IgD-negative memory B cell (primary cell): ENCODE measurements at regions not wholly inside any gene's neighbourhood (a gene's known extent, or its start where the extent isn't known, plus 50 kb on each side); places are given as distances from the start of the nearest gene placed in this dataset.
"Not testable (repeated sequence)": the region's sequence is repeated elsewhere in the genome, so short reads cannot be mapped to it uniquely, and the experiment has no call there.

Experiments used
- H3K27ac Mint-ChIP-seq, 3 donors: one replicate each; pipeline ENCODE4 v1.8.0; 2020 to 2022; ENCODE audit warnings: mild to moderate bottlenecking in 3 of 3, mixed read lengths in 3 of 3, moderate library complexity in 1 of 3
- H3K27me3 Mint-ChIP-seq: one replicate; pipeline ENCODE4 v1.8.0; 2021; ENCODE audit warnings: mixed read lengths
- H3K36me3 Mint-ChIP-seq: one replicate; pipeline ENCODE4 v1.8.0; 2020; ENCODE audit warnings: mild to moderate bottlenecking, mixed read lengths
- H3K4me1 Mint-ChIP-seq, 3 donors: one replicate each; pipeline ENCODE4 v1.8.0; 2020 to 2022; ENCODE audit warnings: mixed read lengths in 3 of 3, mild to moderate bottlenecking in 1 of 3
- H3K4me3 Mint-ChIP-seq, 4 donors: one replicate each; pipeline ENCODE4 v1.8.0; 2020 to 2022; ENCODE audit warnings: mild to moderate bottlenecking in 4 of 4, mixed read lengths in 4 of 4, moderate library complexity in 3 of 4
- H3K9me3 Mint-ChIP-seq, 3 donors: one replicate each; pipeline ENCODE4 v1.8.0; 2020 to 2021; ENCODE audit warnings: mixed read lengths in 3 of 3, mild to moderate bottlenecking in 1 of 3

DNA sequence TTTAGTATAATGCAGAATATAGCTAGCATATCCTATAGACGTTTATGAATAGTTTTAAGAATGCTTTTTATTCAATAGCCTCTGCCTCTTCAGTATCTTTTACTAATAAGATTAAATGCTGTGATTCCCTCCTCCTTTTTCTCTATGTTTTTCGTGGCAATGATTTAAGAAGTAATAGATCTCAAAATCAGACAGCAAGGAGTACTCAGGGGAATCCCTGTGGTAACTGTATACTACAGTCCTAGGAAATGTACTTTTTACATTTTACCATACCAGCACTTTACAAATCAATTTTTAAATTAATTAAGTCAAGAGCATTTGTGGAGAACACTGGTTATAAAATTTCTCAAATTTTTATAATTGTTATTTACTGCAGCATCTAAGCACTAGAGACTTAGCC lies 240.6 kb upstream of the CAND1 start:
- Mint-ChIP-seq H3K4me3 (no peak overlapping the region), H3K27me3 (peaks cover under 1% of the 10 kb centered on the region), H3K27ac (no peak overlapping the region), H3K9me3 (no peaks in the 10 kb centered on the region), H3K4me1 (peaks cover 0 to 4% (median 1%) of the 10 kb centered on the region in 3 donors), H3K36me3 (no peaks in the 10 kb centered on the region)

DNA sequence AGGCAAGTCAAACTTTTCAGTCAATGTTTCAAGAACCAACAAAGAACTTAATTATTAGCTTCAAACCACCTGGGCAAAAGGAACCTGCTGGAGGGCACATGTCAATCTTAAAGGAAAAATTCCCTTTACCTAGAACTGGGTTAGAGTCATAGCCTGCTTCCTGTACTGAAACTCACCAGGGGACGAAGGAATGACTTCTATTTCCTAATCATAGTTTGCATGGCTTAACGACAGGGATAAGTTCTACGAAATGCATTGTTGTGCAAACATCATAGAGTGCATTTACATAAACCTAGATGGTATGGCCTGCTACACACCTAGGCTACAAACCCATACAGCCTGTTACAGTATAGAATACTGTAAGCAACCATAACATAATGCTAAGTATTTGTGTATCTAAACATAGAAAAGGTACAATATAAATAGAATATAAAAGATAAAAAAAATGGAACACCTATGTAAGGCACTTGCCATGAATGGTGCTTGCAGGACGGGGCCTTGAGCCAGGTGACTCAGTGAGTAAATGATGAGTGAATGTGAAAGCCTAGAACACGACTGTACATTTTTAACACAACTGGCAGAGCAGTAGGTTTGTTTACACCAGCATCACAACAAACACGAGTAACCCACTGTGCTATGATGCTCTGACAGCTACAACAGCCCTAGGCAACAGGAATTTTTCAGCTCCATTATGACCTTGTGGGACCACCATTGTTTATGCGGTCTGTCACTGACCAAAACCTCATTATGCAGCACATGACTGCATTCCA lies 234.9 kb upstream of the CAND1 start:
- Mint-ChIP-seq H3K27ac (no peak overlapping the region), H3K4me1 (peaks cover 0 to 1% (median 0%) of the 10 kb centered on the region in 3 donors), H3K36me3 (no peaks in the 10 kb centered on the region), H3K4me3 (no peak overlapping the region), H3K9me3 (no peaks in the 10 kb centered on the region), H3K27me3 (peaks cover 2% of the 10 kb centered on the region)

DNA sequence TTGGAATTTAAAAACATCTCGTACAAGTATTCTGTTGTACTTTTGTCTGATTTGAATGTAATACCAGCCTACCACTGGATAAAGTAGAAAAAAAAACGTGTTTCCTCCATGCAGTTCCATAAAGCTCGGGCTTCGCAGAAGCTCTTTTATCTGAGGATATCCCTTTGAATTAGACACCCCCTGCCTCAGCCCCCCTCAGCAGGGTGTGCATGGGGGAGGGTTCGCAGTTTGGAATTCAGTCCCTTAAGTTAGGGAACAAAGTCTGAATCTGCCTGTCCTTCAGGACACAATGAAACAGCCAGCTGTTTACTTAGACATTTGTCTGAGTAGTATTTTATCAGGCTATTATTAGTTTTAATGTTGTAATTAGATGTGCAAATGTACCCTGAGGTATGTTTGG lies 234.0 kb upstream of the CAND1 start:
- H3K27me3 Mint-ChIP-seq, result peaks cover 2% of the 10 kb centered on the region

DNA sequence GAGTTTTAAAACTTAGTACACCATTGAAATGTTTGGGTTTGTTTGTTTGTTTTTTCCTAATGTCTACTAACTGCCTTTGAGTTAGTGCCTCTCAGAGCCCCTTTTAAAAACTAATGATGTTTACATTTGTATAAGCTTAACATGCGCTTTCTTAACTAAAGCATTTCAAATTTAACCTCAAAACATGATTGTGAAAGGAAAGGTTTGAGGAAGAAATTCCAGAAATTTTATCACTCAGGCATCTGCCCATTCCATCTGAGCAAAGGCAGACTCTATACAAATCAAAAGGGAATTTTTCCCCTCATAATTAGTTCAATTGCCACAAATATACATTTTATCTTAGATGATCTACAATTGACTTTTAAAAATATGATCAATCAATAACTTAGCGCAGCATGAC lies 230.7 kb upstream of the CAND1 start:
- no peaks in the 10 kb centered on the region for H3K9me3 Mint-ChIP-seq
- H3K4me1 Mint-ChIP-seq, result no peaks in the 10 kb centered on the region
- no peak overlapping the region for H3K4me3 Mint-ChIP-seq
- H3K27me3 Mint-ChIP-seq, result peaks cover 5% of the 10 kb centered on the region
- H3K36me3 Mint-ChIP-seq, result no peaks in the 10 kb centered on the region
- H3K27ac Mint-ChIP-seq, result no peak overlapping the region

More for the DNA sequence above, 234.0 kb upstream of the CAND1 start:
- no peak overlapping the region for H3K27ac Mint-ChIP-seq
- peaks cover 0 to 1% (median 0%) of the 10 kb centered on the region in 3 donors for H3K4me1 Mint-ChIP-seq
- H3K9me3 Mint-ChIP-seq, result no peaks in the 10 kb centered on the region
- H3K36me3 Mint-ChIP-seq, result no peaks in the 10 kb centered on the region
- no peak overlapping the region for H3K4me3 Mint-ChIP-seq

DNA sequence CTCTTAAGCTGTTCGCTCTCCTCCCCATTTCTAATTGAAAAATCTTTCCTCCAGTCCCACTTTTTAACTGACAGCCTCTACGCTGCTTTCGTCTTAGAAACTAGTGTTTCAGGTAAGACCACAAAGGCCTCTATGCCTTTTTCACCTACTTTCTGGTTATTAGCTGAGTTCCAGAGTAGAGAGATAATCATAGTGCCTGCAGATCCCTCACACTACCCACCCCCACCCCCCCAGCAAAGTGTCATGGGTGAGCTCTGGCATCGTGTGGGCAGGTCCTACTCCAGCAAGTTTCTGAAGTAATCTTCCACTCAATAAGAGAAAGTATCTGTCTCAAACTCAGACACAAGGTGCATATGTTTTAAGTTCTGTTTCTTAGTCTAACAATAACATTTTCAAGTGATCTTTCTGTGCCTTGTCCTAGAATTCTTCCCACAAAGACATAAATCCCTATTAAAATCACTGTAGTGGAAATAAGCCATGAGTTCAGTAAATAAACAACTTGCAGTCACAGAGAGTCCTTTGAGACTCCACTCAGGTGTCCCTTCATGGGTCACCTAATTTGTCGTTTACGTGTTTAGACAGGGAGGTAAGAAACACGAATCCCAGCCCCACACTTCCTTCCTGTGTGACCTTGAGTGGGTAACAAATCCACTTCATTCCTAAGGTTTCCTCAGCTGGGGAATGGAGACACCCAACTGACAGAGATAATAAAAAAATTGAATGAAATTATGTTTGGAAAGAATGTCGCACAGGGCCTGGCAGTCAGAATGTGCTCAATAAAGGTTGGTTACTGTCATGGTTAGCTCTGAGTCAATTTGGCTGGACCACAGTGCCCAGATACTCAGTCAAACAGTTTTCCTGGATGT lies 228.9 kb upstream of the CAND1 start:
- no peak overlapping the region for H3K4me3 Mint-ChIP-seq

DNA sequence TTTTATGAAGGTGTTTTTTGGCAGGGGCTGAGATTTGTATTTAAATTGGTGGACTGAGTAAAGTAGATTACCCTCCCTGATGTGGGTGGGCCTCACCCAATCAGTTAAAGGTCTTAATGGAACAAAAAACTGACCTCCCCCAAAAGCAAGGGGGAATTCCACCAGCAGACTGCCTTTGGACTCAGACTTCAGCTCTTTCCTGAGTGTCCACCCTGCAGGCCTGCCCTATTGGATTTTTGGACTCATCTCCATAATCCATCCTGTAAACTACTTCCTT lies 228.4 kb upstream of the CAND1 start:
- no peaks in the 10 kb centered on the region for H3K4me1 Mint-ChIP-seq
- H3K27me3 Mint-ChIP-seq, result peaks cover 6% of the 10 kb centered on the region
- peaks cover 0 to 2% (median 0%) of the 10 kb centered on the region in 3 donors for H3K9me3 Mint-ChIP-seq
- H3K27ac Mint-ChIP-seq, result no peak overlapping the region
- H3K36me3 Mint-ChIP-seq, result no peaks in the 10 kb centered on the region
- H3K4me3 Mint-ChIP-seq, result no peak overlapping the region

More for the DNA sequence above, 228.9 kb upstream of the CAND1 start:
- peaks cover 5% of the 10 kb centered on the region for H3K27me3 Mint-ChIP-seq
- H3K36me3 Mint-ChIP-seq, result no peaks in the 10 kb centered on the region
- H3K9me3 Mint-ChIP-seq, result no peaks in the 10 kb centered on the region
- H3K4me1 Mint-ChIP-seq, result no peaks in the 10 kb centered on the region
- no peak overlapping the region for H3K27ac Mint-ChIP-seq

DNA sequence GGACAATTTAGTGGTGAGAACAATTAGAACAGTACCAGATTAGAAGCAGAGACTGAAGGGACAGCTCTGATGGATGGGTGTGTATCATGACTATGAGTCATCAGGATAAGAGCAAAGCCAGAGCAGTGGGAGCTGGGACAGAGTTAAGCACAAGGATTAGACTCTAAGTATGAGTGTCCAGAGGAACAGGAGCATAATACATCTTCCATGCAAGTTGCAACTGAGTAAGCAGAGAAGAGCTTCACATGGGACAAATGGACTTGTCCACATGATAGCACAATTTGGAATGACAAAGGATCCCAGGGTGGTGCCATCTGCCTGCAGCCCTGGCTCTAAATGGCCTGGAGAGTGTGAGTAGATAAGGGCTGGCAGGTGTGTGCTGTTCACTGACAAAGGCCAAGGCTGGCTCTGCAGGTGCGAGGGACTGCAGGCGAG lies 226.4 kb upstream of the CAND1 start:
- Mint-ChIP-seq H3K27ac (no peak overlapping the region), H3K4me1 (no peaks in the 10 kb centered on the region), H3K9me3 (peaks cover 0 to 2% (median 0%) of the 10 kb centered on the region in 3 donors), H3K36me3 (no peaks in the 10 kb centered on the region), H3K4me3 (no peak overlapping the region), H3K27me3 (peaks cover 5% of the 10 kb centered on the region)

DNA sequence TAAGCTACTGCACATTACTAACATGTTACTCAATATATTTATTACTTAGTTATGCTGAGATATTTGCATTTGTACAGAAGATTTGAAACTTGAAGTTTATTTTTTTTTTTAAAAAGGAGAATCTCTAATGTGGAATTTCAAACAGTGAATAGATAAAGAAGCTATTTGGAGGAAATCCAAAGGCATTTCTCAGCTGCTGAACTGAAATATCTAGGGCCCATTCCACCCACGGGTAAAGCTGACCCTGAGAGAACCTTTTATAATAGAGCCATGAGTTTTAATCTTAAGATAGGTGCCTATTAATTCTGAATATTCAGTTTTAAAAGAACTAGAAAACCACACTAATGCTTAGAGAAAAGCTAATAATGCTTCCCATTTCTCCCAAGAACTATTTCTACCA lies 225.4 kb upstream of the CAND1 start:
- Mint-ChIP-seq H3K36me3 (no peaks in the 10 kb centered on the region), H3K4me1 (no peaks in the 10 kb centered on the region), H3K4me3 (no peak overlapping the region), H3K9me3 (peaks cover 0 to 2% (median 0%) of the 10 kb centered on the region in 3 donors), H3K27me3 (peaks cover 7% of the 10 kb centered on the region), H3K27ac (no peak overlapping the region)

DNA sequence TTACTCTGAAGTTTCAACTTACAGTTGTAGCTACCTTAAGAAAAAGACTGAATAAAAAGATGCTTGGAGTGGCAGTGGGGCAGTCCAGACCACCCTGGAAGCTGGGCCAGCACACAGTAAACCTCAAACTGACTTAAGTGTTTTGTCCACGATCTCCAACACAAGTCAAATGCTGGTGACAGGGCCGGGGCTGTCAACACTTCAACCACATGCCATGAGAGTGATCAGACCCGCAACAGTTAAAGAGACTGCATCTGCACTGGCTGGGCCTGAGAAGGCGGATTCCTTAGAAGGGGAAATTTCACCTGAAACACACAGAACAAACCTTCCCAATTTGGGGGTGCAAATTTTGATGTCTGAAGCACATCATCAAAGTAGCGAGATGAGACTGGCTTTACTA lies 223.5 kb upstream of the CAND1 start:
- peaks cover 0 to 2% (median 0%) of the 10 kb centered on the region in 3 donors for H3K9me3 Mint-ChIP-seq
- H3K27ac Mint-ChIP-seq, result no peak overlapping the region
- H3K27me3 Mint-ChIP-seq, result peaks cover 7% of the 10 kb centered on the region
- no peak overlapping the region for H3K4me3 Mint-ChIP-seq
- no peaks in the 10 kb centered on the region for H3K4me1 Mint-ChIP-seq
- H3K36me3 Mint-ChIP-seq, result no peaks in the 10 kb centered on the region

DNA sequence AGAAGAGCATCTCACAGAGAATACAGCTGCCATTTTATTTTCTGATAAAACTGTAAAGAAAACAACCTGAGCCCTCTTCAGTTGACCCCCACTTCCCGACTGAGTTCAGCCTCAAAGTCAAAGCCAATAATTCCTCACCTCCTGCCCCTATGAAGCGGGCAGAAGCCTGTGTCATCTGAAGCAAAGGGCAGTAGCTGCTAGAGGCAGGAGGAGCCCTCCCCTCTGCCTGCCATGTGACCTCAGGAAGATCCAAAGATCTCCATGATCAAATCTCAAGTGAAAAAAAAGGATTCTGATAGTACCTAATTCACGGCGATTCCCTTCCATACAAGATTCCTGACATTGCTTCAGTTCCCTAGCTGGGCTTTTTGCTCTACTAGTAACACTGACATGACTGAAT lies 223.1 kb upstream of the CAND1 start:
- H3K4me3 Mint-ChIP-seq, result no peak overlapping the region
- peaks cover 10% of the 10 kb centered on the region for H3K27me3 Mint-ChIP-seq
- no peak overlapping the region for H3K27ac Mint-ChIP-seq
- no peaks in the 10 kb centered on the region for H3K4me1 Mint-ChIP-seq
- no peaks in the 10 kb centered on the region for H3K36me3 Mint-ChIP-seq
- H3K9me3 Mint-ChIP-seq, result peaks cover 0 to 2% (median 0%) of the 10 kb centered on the region in 3 donors

DNA sequence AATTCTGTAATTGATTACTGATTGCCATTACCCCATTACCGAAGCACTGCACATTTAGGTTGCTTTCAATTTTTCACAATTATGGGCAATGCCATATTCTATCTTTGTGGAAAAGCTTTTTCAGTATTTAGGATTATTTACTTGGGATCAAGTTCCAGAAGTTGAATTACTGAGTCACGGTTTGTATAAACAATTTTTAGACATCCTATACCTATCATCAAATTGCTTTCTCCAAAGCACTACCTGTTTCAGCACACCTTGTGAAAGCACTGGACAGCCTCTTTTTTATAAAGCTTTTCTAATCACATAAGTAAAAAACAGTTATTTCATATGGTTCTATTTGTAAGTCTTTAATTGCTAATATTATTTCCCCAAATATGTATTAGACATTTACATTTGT lies 221.5 kb upstream of the CAND1 start:
- H3K27me3 Mint-ChIP-seq, result peaks cover 12% of the 10 kb centered on the region
- H3K4me3 Mint-ChIP-seq, result no peak overlapping the region
- no peaks in the 10 kb centered on the region for H3K4me1 Mint-ChIP-seq
- no peak overlapping the region for H3K27ac Mint-ChIP-seq
- H3K9me3 Mint-ChIP-seq, result peaks cover 0 to 2% (median 0%) of the 10 kb centered on the region in 3 donors
- H3K36me3 Mint-ChIP-seq, result no peaks in the 10 kb centered on the region

DNA sequence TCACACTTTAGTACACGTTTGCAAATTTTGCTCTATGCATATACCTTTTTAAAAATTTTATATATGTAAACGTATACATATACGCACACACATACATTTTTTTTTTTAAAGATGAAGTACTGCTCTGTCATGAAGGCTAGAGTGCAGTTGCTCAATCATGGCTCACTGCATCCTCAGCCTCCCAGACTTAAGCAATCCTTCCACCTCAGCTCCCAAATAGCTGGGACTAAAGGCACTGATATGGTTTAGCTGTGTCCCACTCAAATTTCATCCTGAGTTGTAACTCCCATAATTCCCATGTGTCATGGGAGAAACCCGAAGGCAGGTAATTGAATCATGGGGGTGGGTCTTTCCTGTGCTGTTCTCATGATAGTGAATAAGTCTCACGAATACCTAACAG lies 220.8 kb upstream of the CAND1 start:
- no peaks in the 10 kb centered on the region for H3K36me3 Mint-ChIP-seq
- H3K9me3 Mint-ChIP-seq, result peaks cover 0 to 2% (median 0%) of the 10 kb centered on the region in 3 donors
- H3K27ac Mint-ChIP-seq, result no peak overlapping the region
- no peak overlapping the region for H3K4me3 Mint-ChIP-seq
- no peaks in the 10 kb centered on the region for H3K4me1 Mint-ChIP-seq
- peaks cover 9% of the 10 kb centered on the region for H3K27me3 Mint-ChIP-seq

DNA sequence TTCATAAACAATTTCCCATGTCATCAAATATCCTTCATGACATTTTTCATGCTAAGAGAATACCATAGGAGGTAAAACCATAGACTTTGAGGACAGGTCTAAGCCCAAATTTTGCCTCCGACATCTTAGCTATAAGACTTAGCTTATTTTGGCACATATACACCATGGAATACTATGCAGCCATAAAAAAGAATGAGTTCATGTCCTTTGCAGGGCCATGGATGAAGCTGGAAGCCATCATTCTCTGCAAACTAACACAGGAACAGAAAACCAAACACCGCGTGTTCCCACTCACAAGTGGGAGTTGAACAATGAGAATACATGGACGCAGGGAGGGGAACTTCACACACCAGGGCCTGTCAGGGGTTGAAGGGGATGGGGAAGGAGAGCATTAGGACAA lies 220.0 kb upstream of the CAND1 start:
- not testable (repeated sequence) for H3K27me3 Mint-ChIP-seq, H3K9me3 Mint-ChIP-seq, H3K27ac Mint-ChIP-seq

DNA sequence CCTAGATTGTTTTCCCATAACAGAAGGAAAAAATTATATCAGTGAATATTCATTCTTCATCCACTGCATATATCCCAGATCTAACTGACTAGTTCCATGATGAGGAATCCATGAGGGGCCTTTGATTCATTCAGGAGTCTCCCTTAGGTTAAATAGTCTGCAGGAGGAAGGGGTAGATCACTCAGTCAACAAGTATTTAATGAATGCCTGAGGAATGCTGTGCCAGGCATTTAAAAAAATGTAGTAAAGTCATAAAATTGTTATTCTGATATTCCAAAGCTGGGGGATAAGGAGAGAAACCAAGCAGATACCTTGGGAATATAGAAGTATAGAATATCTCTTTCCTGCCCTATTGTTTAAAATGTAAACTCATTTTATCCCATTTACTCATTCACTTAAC lies 216.2 kb upstream of the CAND1 start:
- Mint-ChIP-seq H3K27me3 (peaks cover 12% of the 10 kb centered on the region), H3K36me3 (peaks cover 2% of the 10 kb centered on the region), H3K27ac (no peak overlapping the region), H3K4me3 (no peak overlapping the region), H3K9me3 (no peaks in the 10 kb centered on the region), H3K4me1 (no peaks in the 10 kb centered on the region)

More for the DNA sequence above, 220.0 kb upstream of the CAND1 start:
- not testable (repeated sequence) for H3K4me3 Mint-ChIP-seq, H3K4me1 Mint-ChIP-seq, H3K36me3 Mint-ChIP-seq

DNA sequence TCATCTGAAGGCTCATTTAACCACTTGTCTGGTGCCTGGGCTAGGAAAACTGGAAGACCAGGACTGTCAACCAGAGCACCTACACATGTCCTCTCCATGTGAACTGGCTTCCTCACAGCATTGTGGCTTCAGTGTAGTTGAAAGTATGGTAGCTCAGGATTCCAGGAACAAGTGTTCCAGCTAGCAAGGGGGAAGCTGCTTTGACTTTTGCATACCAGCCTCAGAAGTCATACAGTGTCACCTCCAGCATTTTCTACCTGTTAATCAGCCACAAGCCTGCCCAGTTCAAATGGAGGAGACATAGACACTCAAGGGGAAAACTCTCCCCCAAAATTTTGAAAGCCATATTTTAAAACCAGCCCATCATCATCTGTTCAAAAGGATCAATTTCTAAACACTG lies 212.8 kb upstream of the CAND1 start:
- no peak overlapping the region for H3K4me3 Mint-ChIP-seq
- H3K27me3 Mint-ChIP-seq, result peaks cover 11% of the 10 kb centered on the region
- H3K36me3 Mint-ChIP-seq, result peaks cover 2% of the 10 kb centered on the region
- no peaks in the 10 kb centered on the region for H3K9me3 Mint-ChIP-seq
- no peaks in the 10 kb centered on the region for H3K4me1 Mint-ChIP-seq
- no peak overlapping the region for H3K27ac Mint-ChIP-seq

DNA sequence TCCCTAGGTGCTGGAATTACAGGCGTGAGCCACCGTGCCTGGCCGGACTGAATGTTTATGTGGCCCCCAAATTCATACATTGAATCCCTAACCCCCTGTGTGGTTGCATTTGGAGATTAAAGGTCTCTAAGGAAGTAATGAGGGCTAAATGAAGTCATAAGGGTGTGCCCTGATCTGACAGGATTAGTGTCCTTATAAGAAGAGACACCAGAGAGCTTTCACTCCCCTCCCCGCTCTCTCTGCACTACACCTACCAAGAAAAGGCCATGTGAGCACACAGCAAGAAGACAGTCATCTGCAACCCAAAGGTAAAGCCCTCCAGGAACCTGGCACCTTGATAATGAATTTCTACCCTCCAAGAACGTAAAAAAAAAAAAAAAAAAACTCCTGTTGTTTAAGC lies 212.1 kb upstream of the CAND1 start:
- Mint-ChIP-seq H3K27me3 (peaks cover 13% of the 10 kb centered on the region), H3K4me3 (no peak overlapping the region), H3K27ac (no peak overlapping the region), H3K36me3 (peaks cover 2% of the 10 kb centered on the region), H3K9me3 (no peaks in the 10 kb centered on the region), H3K4me1 (no peaks in the 10 kb centered on the region)
